ENCODE measurements at regions not wholly inside any gene's neighbourhood (a gene's known extent, or its start where the extent isn't known, plus 50 kb on each side); places are given as distances from the start of the nearest gene placed in this dataset.

GRCh38 chr4:84167093-84167492 lies 332.0 kb downstream of the NKX6-1 start:
- no peak overlapping the region for H3K27ac Mint-ChIP-seq
- ChIA-PET CTCF (no interaction called here), POLR2A (no interaction called here)
- TF ChIP-seq, protein P1, sequence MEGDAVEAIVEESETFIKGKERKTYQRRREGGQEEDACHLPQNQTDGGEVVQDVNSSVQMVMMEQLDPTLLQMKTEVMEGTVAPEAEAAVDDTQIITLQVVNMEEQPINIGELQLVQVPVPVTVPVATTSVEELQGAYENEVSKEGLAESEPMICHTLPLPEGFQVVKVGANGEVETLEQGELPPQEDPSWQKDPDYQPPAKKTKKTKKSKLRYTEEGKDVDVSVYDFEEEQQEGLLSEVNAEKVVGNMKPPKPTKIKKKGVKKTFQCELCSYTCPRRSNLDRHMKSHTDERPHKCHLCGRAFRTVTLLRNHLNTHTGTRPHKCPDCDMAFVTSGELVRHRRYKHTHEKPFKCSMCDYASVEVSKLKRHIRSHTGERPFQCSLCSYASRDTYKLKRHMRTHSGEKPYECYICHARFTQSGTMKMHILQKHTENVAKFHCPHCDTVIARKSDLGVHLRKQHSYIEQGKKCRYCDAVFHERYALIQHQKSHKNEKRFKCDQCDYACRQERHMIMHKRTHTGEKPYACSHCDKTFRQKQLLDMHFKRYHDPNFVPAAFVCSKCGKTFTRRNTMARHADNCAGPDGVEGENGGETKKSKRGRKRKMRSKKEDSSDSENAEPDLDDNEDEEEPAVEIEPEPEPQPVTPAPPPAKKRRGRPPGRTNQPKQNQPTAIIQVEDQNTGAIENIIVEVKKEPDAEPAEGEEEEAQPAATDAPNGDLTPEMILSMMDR (IDR thresholded peaks at IDR 0.05) = no peak
- no peak overlapping the region for H3K4me3 Mint-ChIP-seq
- intact Hi-C loops (cut with DNase I, micrococcal nuclease) = no loop called here
- DNase-seq (no peak), ATAC-seq (ENCODE audit: poor library complexity) (no peak)
- H3K36me3 ChIP-seq (ENCODE audit: insufficient read depth, low read length) = no peaks in the 10 kb centered on the region
- H3K9me3 ChIP-seq (ENCODE audit: control insufficient read depth in 1 of 2, insufficient read depth in 1 of 2, low read length in 2 of 2) = no peaks in the 10 kb centered on the region
- H3K27ac ChIP-seq (ENCODE audit: low read depth in 1 of 2, low read length in 2 of 2) = no peak overlapping the region
- no peaks in the 10 kb centered on the region for H3K9me3 Mint-ChIP-seq
- no peaks in the 10 kb centered on the region for H3K36me3 Mint-ChIP-seq (ENCODE audit: low read depth)
- H3K4me1 Mint-ChIP-seq (ENCODE audit: low read depth) = no peaks in the 10 kb centered on the region
- H3K27me3 Mint-ChIP-seq = peaks cover 1% of the 10 kb centered on the region
- no peak overlapping the region for H3K4me3 ChIP-seq (ENCODE audit: low read length)
- H3K4me1 ChIP-seq (ENCODE audit: insufficient read depth, low read length) = no peaks in the 10 kb centered on the region
- H3K27me3 ChIP-seq (ENCODE audit: control insufficient read depth in 1 of 2, insufficient read depth in 2 of 2, low read length in 2 of 2) = no peaks in the 10 kb centered on the region

- no peaks in the 10 kb centered on the region for H3K4me1 ChIP-seq (ENCODE audit: insufficient read depth, low read length)
- no peaks in the 10 kb centered on the region for H3K9me3 ChIP-seq (ENCODE audit: control insufficient read depth in 1 of 2, insufficient read depth in 1 of 2, low read length in 2 of 2)
- H3K36me3 Mint-ChIP-seq (ENCODE audit: low read depth) = no peaks in the 10 kb centered on the region
- no peak for DNase-seq
- TF ChIP-seq, protein P1 (IDR thresholded peaks at IDR 0.05) = no peak
- no peak overlapping the region for H3K27ac ChIP-seq (ENCODE audit: low read depth in 1 of 2, low read length in 2 of 2)
- no peaks in the 10 kb centered on the region for H3K27me3 ChIP-seq (ENCODE audit: control insufficient read depth in 1 of 2, insufficient read depth in 2 of 2, low read length in 2 of 2)
- H3K4me3 Mint-ChIP-seq = no peak overlapping the region
- intact Hi-C loops (cut with DNase I, micrococcal nuclease) = no loop called here
- no peaks in the 10 kb centered on the region for H3K36me3 ChIP-seq (ENCODE audit: insufficient read depth, low read length)
- H3K4me1 Mint-ChIP-seq (ENCODE audit: low read depth) = no peaks in the 10 kb centered on the region
- no peaks in the 10 kb centered on the region for H3K9me3 Mint-ChIP-seq
- no peak overlapping the region for H3K4me3 ChIP-seq (ENCODE audit: low read length)
- H3K27me3 Mint-ChIP-seq = peaks cover 5% of the 10 kb centered on the region
- no peak overlapping the region for H3K27ac Mint-ChIP-seq
- CTCF ChIA-PET = no interaction called here
- no peak for ATAC-seq (ENCODE audit: poor library complexity)
- POLR2A ChIA-PET = no interaction called here
Observed at GRCh38 chr4:84166486-84166885, 332.6 kb downstream of the NKX6-1 start.

GRCh38 chr4:84164201-84164600 lies 334.9 kb downstream of the NKX6-1 start:
- H3K4me1 Mint-ChIP-seq (ENCODE audit: low read depth) = no peaks in the 10 kb centered on the region
- H3K27ac Mint-ChIP-seq = no peak overlapping the region
- Histone ChIP-seq H3K27me3 (ENCODE audit: control insufficient read depth in 1 of 2, insufficient read depth in 2 of 2, low read length in 2 of 2) (no peaks in the 10 kb centered on the region), H3K4me1 (ENCODE audit: insufficient read depth, low read length) (no peaks in the 10 kb centered on the region), H3K4me3 (ENCODE audit: low read length) (no peak overlapping the region), H3K36me3 (ENCODE audit: insufficient read depth, low read length) (no peaks in the 10 kb centered on the region), H3K9me3 (ENCODE audit: control insufficient read depth in 1 of 2, insufficient read depth in 1 of 2, low read length in 2 of 2) (no peaks in the 10 kb centered on the region), H3K27ac (ENCODE audit: low read depth in 1 of 2, low read length in 2 of 2) (no peak overlapping the region)
- no peak for DNase-seq
- ChIA-PET CTCF (interaction anchor here (0.5 kb wide), 1 partner anchor 15 kb away, joined by 4 read pairs; no protein-coding TSS in a partner anchor), POLR2A (no interaction called here)
- no peak for ATAC-seq (ENCODE audit: poor library complexity)
- no peaks in the 10 kb centered on the region for H3K9me3 Mint-ChIP-seq
- peaks cover 5% of the 10 kb centered on the region for H3K27me3 Mint-ChIP-seq
- no peaks in the 10 kb centered on the region for H3K36me3 Mint-ChIP-seq (ENCODE audit: low read depth)
- intact Hi-C loops (cut with DNase I, micrococcal nuclease) = no loop called here
- TF ChIP-seq, protein P1 (IDR thresholded peaks at IDR 0.05) = no peak
- H3K4me3 Mint-ChIP-seq = no peak overlapping the region
